OCI-LY7 (cell line): ENCODE measurements at regions not wholly inside any gene's neighbourhood (a gene's known extent, or its start where the extent isn't known, plus 50 kb on each side); places are given as distances from the start of the nearest gene placed in this dataset.

Experiments
- CTCF ChIP-seq: fragments of 200-600 bp; sonication (generic); conservative IDR thresholded peaks from 2 replicates; pipeline ENCODE4 v1.5.1; 2014; ENCODE audit warnings: mild to moderate bottlenecking, antibody characterized with exemption, low read length, moderate library complexity, mixed read lengths
- EZH2phosphoT487 ChIP-seq: fragments of 200-600 bp; sonication (generic); IDR thresholded peaks from 2 replicates; pipeline ENCODE4 v1.6.1; 2018; ENCODE audit warnings: low read depth, borderline replicate concordance, mild to moderate bottlenecking, mixed run types, antibody characterized with exemption, low read length, moderate library complexity, mixed read lengths

- TF ChIP-seq CTCF (no peak), EZH2phosphoT487 (no peak)
Observed at GRCh38 chr4:17426222-17426621, 85.7 kb downstream of the QDPR start.
